Calu3 (cell line): ENCODE measurements at regions not wholly inside any gene's neighbourhood (a gene's known extent, or its start where the extent isn't known, plus 50 kb on each side); places are given as distances from the start of the nearest gene placed in this dataset.

Experiments used
- BruUV-seq: library from RNA; stranded (reverse); fragments of 400-500 nt; replicated peaks from 2 replicates; lab custom pipeline; 2021; lab: Mats Ljungman, UMichigan
- CTCF ChIA-PET: fragments of 300-600 bp; sonication (Branson Sonifier 250); formaldehyde crosslinking; loops from one replicate; lab custom pipeline; 2022; ENCODE audit warnings: antibody characterized with exemption; lab: Charles Lee
- DNase-seq: peaks from one replicate; pipeline ENCODE4 v3.0.0; 2022
- H3K27ac Mint-ChIP-seq: one replicate; pipeline ENCODE4 v1.8.0; 2022; ENCODE audit warnings: mixed read lengths; ENCODE audit not compliant: unreplicated experiment
- H3K27me3 Mint-ChIP-seq: one replicate; pipeline ENCODE4 v1.8.0; 2022; ENCODE audit warnings: mixed read lengths; ENCODE audit not compliant: unreplicated experiment
- H3K36me3 Mint-ChIP-seq: one replicate; pipeline ENCODE4 v1.8.0; 2022; ENCODE audit warnings: mild to moderate bottlenecking, moderate library complexity, mixed read lengths; ENCODE audit not compliant: insufficient read depth, unreplicated experiment
- H3K4me1 Mint-ChIP-seq: one replicate; pipeline ENCODE4 v1.8.0; 2022; ENCODE audit warnings: mild to moderate bottlenecking, low read depth, mixed read lengths; ENCODE audit not compliant: unreplicated experiment
- H3K4me3 Mint-ChIP-seq: one replicate; pipeline ENCODE4 v1.8.0; 2022; ENCODE audit warnings: mild to moderate bottlenecking, low read depth, moderate library complexity, mixed read lengths; ENCODE audit not compliant: unreplicated experiment
- H3K9me3 Mint-ChIP-seq: one replicate; pipeline ENCODE4 v1.8.0; 2022; ENCODE audit warnings: low read depth, mixed read lengths; ENCODE audit not compliant: unreplicated experiment
- CTCF ChIP-seq: fragments of 200-600 bp; IDR thresholded peaks from one replicate; pipeline ENCODE4 v1.8.0; 2022; ENCODE audit warnings: antibody characterized with exemption; ENCODE audit not compliant: unreplicated experiment
- intact Hi-C: fragments of 100-400 bp; cut with micrococcal nuclease; formaldehyde crosslinking; loops from one replicate; pipeline ENCODE4 v1.10.0; 2022; ENCODE audit not compliant: unreplicated experiment

GRCh38 chr13:76455960-76456359, 430.2 kb downstream of the KCTD12 start:
- no peak overlapping the region for H3K27ac Mint-ChIP-seq
- CTCF ChIA-PET: interaction anchor here (0.6 kb wide), 1 partner anchor 117 kb away, joined by 4 read pairs; no protein-coding TSS in a partner anchor
- H3K27me3 Mint-ChIP-seq: no peaks in the 10 kb centered on the region
- no TSS peak for BruUV-seq
- H3K9me3 Mint-ChIP-seq: no peaks in the 10 kb centered on the region
- intact Hi-C loops: no loop called here
- no peaks in the 10 kb centered on the region for H3K4me1 Mint-ChIP-seq
- no peak for DNase-seq
- H3K4me3 Mint-ChIP-seq: no peak overlapping the region
- no peak for TF ChIP-seq CTCF
- H3K36me3 Mint-ChIP-seq: no peaks in the 10 kb centered on the region

GRCh38 chr13:76454991-76455390, 431.2 kb downstream of the KCTD12 start:
- Mint-ChIP-seq H3K27ac (no peak overlapping the region), H3K27me3 (no peaks in the 10 kb centered on the region), H3K4me1 (no peaks in the 10 kb centered on the region), H3K36me3 (no peaks in the 10 kb centered on the region), H3K4me3 (no peak overlapping the region), H3K9me3 (no peaks in the 10 kb centered on the region)
- no TSS peak for BruUV-seq
- CTCF ChIA-PET: no interaction called here
- TF ChIP-seq CTCF: no peak
- intact Hi-C loops: no loop called here
- DNase-seq: no peak

GRCh38 chr13:76449716-76450115, 436.5 kb downstream of the KCTD12 start:
- no peak for DNase-seq
- Mint-ChIP-seq H3K36me3 (no peaks in the 10 kb centered on the region), H3K9me3 (no peaks in the 10 kb centered on the region), H3K4me3 (no peak overlapping the region), H3K27ac (no peak overlapping the region), H3K4me1 (no peaks in the 10 kb centered on the region), H3K27me3 (no peaks in the 10 kb centered on the region)
- intact Hi-C loops: no loop called here
- BruUV-seq: no TSS peak
- no peak for TF ChIP-seq CTCF
- CTCF ChIA-PET: no interaction called here

- H3K36me3 Mint-ChIP-seq: no peaks in the 10 kb centered on the region
- H3K27ac Mint-ChIP-seq: no peak overlapping the region
- intact Hi-C loops: no loop called here
- H3K4me3 Mint-ChIP-seq: no peak overlapping the region
- no peaks in the 10 kb centered on the region for H3K4me1 Mint-ChIP-seq
- BruUV-seq: no TSS peak
- no peak for DNase-seq
- no peaks in the 10 kb centered on the region for H3K9me3 Mint-ChIP-seq
- no peaks in the 10 kb centered on the region for H3K27me3 Mint-ChIP-seq
- no peak for TF ChIP-seq CTCF
- CTCF ChIA-PET: no interaction called here
Measured at GRCh38 chr13:76446191-76446590, 440.0 kb downstream of the KCTD12 start.
